HG02798 (cell line): ENCODE measurements at regions not wholly inside any gene's neighbourhood (a gene's known extent, or its start where the extent isn't known, plus 50 kb on each side); places are given as distances from the start of the nearest gene placed in this dataset.

ENCODE experiments used
- ATAC-seq: cut with Tn5 transposase; IDR thresholded peaks from one replicate; pipeline ENCODE4 v1.9.1; 2021; ENCODE audit warnings: mild to moderate bottlenecking; ENCODE audit not compliant: unreplicated experiment, poor library complexity

- no peak for ATAC-seq
These were observed 51.9 kb upstream of the OTOL1 start for GRCh38 chr3:161444694-161445077.

GRCh38 chr3:161443921-161444693 lies 52.5 kb upstream of the OTOL1 start:
- ATAC-seq: no peak

GRCh38 chr3:161430307-161430706 lies 59.0 kb upstream of the SPTSSB start:
- no peak for ATAC-seq

- ATAC-seq: no peak
These were observed 56.0 kb upstream of the SPTSSB start for GRCh38 chr3:161427347-161427746.

- no peak for ATAC-seq
These were observed 55.4 kb upstream of the SPTSSB start for GRCh38 chr3:161426758-161427157.

- peak; percentile 65 for ATAC-seq
These were observed 52.7 kb upstream of the SPTSSB start for GRCh38 chr3:161423911-161424522.

GRCh38 chr3:161422171-161422700 lies 50.9 kb upstream of the SPTSSB start:
- ATAC-seq: no peak
